ENCODE measurements at regions not wholly inside any gene's neighbourhood (a gene's known extent, or its start where the extent isn't known, plus 50 kb on each side); places are given as distances from the start of the nearest gene placed in this dataset.
"Not testable (repeated sequence)": the region's sequence is repeated elsewhere in the genome, so short reads cannot be mapped to it uniquely, and the experiment has no call there.

DNA sequence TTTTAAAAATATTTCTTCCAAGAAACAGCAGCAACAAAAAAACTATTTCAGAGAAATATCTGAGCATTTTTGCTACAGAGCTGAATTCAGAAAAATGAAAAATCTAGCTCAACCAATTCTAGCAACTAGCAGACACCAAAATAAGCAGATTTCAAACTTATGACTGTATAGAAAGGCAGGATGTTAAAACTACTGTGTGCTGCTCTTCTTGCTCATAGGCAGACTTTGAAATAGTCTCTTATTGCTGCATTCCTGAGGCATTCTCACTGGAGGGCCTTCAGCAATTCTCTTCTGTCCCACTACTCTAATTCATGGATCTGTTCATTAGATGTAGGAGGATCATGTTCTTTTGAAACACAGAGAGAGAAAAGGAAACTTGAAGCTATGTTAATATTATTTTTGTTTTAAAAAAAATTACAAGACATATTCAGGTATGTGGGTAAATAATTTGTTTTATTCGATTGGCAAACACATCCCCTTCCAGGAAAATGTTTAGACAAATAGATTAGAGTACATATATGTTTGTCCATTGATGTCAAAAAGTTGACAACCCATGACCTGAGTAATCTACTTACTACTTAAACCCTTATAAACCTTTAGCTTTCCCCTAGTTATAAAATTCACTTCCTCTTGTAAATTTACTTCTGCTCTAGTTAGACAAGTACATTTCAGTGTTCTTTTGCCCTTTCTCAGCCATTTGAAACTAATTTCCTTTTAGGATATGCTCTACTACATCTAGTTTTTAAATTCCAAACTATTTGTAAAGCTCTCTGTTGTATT, 428.2 kb upstream of the POT1 start:
- peak; percentile 12 for DNase-seq

DNA sequence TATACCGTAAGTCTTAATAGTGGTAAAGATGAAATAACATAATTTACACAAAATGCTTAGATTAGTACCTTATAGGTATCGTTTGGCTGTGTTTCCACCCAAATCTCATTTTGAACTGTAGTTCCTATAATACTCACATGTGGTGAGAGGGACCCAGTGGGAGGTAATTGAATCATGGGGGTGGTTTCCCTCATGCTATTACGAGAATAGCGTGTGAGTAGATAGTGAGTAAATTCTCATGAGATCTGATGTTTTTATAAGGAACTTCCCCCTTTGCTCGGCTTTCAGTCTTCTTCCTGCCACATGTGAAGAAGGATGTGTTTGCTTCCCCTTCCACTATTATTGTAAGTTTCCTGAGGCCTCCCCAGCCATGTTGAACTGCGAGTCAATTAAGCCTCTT, 426.3 kb upstream of the POT1 start:
- peak; percentile 37 for DNase-seq

- no peak for DNase-seq
Measured at GRCh38 chr7:125347269-125347668, 417.6 kb upstream of the POT1 start.

DNA sequence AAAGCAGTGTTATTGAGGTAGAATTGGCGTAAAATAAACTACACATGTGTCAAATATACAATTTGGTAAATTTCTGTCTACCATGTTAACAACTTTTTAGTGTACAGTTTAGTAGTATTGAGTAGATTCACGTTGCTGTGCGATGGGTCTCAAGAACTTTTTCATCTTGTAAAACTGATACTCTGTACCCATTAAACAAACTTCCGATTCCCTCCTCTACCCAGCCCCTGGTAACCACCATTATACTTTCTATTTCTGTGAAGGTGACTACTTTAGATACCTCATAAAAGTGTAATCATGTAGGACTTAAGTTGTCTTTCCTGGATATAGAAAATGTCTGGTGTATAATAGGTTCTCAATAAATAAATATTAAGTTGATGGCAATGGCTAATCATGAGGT, 408.5 kb upstream of the POT1 start:
- DNase-seq: no peak

GRCh38 chr7:125336326-125336725, 406.7 kb upstream of the POT1 start:
- DNase-seq: no peak

DNA sequence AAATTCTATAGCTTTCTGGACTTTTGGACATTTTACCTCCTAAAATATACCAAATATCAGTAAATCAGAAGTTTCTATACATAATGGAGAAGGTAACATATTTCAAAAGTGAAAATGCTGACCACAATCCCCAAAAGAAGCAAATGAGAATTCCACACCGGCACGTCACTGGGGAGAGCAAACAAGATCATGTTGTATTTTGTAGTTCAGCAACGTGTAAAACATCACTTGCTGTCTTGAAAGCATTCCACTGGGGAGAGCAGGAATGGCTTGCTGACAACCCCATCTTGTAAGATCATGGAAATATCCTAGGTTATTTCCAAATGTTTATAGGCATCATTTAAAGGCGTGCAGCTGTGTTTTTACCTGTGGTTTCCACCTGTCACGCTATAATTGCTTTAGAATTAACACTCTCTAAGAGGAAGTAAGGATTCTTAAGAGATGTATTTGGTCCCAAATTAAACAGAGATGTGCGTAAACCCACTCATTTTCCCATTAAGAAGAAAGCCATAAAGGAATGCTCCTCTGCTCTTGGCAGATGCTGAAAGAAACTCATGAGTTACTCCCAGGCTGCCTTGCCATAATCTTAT, 397.1 kb upstream of the POT1 start:
- DNase-seq: no peak

DNA sequence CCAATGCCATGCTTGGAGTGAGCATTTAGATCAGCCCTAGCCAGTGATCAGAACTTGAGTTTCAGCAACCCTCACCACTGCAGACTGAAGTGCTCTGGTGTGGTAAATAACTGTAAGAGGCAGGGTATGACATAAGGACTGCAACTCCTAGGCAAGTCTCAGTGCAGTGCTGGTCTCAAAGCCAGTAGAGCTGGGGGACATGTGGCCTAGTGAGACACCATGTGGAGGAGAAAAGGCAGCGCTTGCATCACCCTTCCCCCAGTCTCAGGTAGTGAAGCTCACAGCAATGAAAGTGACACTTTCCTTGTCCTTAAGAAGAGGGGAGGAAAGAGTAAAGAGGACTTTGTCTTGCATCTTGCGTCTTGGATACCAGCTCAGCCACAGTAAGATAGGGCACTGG, 386.8 kb upstream of the POT1 start:
- peak; percentile 21 for DNase-seq

- DNase-seq: no peak
Measured at GRCh38 chr7:125299003-125299765, 369.6 kb upstream of the POT1 start.

- DNase-seq: no peak
Measured at GRCh38 chr7:125279961-125280360, 350.3 kb upstream of the POT1 start.

DNA sequence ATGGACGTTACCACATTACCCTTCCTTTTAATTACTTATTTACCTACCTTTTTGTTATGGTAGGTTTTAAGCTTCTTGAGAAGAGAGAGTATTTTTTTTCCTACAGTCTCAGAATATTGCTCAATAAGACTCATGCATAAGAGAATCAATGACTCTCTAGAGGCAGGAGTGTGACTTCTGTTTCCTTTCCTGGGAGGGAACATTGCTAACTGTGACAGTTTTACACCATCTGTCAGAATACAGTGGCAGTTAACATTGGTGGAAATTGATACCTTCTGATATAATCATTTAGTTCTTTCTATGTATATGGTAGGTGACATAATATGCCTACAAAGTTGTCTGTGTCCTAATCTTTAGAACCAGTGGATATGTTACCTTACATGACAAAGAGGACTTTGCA, 348.7 kb upstream of the POT1 start:
- DNase-seq: no peak

GRCh38 chr7:125274742-125275141, 345.1 kb upstream of the POT1 start:
- DNase-seq: not testable (repeated sequence)

- DNase-seq: not testable (repeated sequence)
Measured at GRCh38 chr7:125264174-125264856, 334.7 kb upstream of the POT1 start.

GRCh38 chr7:125258876-125259417, 329.3 kb upstream of the POT1 start:
- not testable (repeated sequence) for DNase-seq

DNA sequence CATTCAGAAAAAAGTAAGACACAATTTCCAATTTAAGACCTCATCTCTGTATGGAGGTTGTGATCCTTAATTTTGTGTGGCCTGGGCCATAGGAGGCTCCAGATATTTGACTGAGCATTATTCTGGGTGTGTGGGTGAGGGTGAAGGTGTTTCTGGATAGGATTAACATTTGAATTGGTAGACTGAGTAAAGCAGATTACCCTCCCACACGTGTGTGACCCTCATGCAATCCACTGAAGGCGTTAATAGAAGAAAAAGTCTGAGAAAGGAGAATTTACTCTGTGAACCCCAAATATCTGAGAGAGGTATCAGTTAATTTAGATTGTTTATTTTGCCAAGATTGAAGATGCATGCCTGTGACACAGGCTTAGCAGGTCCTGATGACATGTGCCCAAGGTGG, 328.0 kb upstream of the POT1 start:
- no peak for DNase-seq

- no peak for DNase-seq
Measured at GRCh38 chr7:125256446-125256845, 326.8 kb upstream of the POT1 start.

- DNase-seq: no peak
Measured at GRCh38 chr7:125255810-125256209, 326.2 kb upstream of the POT1 start.

DNA sequence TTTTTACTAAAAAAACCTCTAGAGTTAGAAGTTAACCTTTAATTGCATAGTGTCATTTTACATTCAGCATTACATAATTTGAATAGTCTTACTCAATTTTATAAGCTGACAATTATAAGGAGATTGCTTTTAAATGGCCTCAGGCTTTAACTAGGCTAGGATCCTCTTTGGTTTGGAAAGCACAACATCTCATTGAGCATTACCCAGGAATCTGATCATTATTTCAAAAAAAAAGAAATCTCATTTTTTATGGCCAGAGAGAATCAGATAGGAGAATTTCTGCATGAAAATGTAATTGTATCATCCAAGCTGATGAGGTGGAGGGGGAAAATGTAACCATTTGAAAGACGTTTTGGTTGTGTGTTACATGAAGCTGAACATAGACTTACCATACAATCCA, 324.9 kb upstream of the POT1 start:
- no peak for DNase-seq

- no peak for DNase-seq
Measured at GRCh38 chr7:125253452-125254190, 324.0 kb upstream of the POT1 start.

DNA sequence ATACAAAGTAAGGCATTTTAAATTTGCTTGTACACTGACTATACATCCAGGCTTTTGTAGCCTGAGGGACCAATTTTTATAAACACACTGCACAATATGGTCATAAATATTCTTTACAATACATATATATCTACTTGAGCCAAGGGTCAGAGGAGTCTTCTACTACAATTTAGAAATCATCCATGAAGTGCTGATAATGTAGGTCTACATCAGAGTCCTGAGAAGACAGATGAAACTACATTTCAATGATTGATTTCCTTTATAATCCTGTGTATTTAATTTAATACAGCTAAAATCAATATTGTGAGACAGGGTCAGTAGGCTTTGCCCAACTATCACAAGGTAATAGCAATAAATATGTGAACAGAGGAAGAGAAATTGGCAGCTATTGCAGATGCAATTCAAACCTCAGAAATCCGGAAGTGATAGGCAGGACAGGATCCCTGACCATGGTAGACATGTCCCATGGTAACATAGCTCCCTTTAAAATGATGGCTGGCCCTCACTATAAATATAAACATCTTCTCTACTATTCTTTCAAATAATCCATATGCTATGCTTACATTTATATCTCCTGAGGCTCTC, 318.0 kb upstream of the POT1 start:
- no peak for DNase-seq

DNA sequence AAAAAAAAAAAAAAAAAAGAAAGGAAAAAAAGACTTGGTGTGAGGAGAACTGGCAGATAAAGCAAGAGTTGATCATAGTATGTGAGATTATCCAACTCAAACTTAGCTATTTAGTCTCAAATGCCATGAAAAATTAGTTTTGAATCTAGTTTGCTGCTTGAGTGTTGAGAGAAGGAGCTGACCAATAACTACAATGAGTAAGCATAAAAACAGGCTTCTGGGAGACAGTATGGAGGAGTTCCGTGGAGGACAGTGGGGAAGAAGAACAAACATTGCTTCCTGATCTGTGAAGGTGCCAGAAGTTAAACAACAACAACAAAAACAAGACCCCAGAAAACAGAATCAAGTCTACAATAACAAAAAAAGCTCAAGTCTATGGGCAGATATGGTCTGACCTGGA, 317.1 kb upstream of the POT1 start:
- no peak for DNase-seq

DNA sequence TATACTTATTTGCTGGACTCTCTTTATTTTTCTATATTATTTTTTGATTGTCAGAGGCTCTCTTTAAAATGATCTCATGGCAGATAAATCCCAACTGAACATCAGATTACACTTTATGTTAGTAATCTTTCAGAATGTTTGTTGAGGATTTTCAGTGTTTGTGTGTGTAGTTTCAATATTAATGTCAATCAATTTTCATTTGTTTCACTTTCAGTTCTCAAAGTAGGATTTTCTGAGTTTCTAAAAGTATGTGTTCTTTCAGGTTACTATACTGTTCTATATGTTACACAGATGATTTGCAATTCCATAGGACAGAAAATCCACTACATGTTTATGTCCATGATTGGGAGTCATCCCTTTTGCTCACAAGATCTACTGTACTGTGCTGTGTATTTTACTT, 311.9 kb upstream of the POT1 start:
- DNase-seq: no peak

DNA sequence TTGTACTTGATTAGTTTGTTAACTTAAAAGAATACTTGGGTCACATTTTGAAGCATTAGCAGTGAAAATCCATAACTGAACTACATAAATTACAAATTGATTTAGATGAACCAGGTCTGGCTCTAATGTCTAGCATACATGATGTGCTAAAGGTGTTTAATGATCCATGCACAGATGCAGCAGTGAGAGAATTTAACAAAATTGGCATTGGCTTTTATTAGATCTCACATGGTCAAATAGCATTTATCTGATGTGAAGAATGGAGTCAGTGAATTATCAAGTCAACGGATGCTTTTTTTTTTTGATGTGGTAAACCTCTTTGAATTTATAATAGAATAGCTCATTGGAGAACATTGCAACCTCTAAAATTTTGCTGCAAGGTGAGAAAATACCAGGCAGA, 293.0 kb upstream of the POT1 start:
- no peak for DNase-seq

Measured in HCEC 1CT (cell line).